ENCODE measurements at regions not wholly inside any gene's neighbourhood (a gene's known extent, or its start where the extent isn't known, plus 50 kb on each side); places are given as distances from the start of the nearest gene placed in this dataset.

DNA sequence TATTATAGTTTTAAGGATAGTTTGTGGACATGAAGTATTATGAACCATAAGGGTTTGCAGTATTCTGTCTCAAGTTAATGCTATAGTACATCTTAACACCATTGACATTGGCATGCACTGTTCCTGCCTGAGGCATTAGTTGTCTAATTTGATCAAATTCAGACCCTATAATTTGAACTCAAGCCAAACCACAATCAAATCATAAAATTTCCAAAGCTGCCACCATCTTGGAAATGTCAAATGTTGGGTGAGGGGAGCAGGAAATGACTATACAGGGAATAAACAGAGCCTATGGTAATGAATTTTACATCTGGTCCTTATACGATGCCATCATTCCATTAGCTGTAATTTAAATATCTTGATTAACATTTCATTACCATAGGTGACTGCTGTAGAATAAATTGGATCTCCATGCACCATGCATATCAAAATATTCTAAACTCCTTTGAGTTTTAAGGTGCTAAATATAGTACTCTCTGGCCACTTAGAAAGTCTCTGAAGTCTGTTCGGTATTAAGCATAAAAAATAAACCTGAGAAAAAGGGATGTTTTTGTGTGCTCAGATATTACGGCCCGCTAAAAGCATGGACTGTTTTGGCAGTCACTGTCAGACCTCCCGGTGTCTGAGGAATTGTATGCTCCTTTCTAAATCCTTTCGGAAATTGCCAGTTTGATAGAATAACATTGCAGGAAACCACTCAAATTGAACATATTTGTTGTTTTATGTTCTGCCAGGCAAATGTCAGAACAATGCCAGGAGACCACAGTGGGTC lies 257.7 kb downstream of the SPRY2 start:
- TF ChIP-seq, protein P1, sequence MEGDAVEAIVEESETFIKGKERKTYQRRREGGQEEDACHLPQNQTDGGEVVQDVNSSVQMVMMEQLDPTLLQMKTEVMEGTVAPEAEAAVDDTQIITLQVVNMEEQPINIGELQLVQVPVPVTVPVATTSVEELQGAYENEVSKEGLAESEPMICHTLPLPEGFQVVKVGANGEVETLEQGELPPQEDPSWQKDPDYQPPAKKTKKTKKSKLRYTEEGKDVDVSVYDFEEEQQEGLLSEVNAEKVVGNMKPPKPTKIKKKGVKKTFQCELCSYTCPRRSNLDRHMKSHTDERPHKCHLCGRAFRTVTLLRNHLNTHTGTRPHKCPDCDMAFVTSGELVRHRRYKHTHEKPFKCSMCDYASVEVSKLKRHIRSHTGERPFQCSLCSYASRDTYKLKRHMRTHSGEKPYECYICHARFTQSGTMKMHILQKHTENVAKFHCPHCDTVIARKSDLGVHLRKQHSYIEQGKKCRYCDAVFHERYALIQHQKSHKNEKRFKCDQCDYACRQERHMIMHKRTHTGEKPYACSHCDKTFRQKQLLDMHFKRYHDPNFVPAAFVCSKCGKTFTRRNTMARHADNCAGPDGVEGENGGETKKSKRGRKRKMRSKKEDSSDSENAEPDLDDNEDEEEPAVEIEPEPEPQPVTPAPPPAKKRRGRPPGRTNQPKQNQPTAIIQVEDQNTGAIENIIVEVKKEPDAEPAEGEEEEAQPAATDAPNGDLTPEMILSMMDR (IDR thresholded peaks at IDR 0.05; ENCODE audit: insufficient read depth, low read length, poor library complexity, severe bottlenecking) = no peak
- TF ChIP-seq EZH2phosphoT487 (conservative IDR thresholded peaks at IDR 0.05; ENCODE audit: low read length) = no peak
- H3K79me2 ChIP-seq (ENCODE audit: insufficient read depth, low read length) = no peaks in the 10 kb centered on the region
- no peaks in the 10 kb centered on the region for H3K27me3 ChIP-seq (ENCODE audit: low read length)
- H3K4me3 ChIP-seq (ENCODE audit: insufficient read depth, low read length, poor library complexity, severe bottlenecking) = no peak overlapping the region
- H3K9me2 ChIP-seq (replicated peaks; ENCODE audit: insufficient read depth, low read length) = no peaks in the 10 kb centered on the region
- H3K27ac ChIP-seq (ENCODE audit: low read depth, low read length) = no peak overlapping the region
- no peak overlapping the region for H3K9ac ChIP-seq (ENCODE audit: low read length)
- H3F3A ChIP-seq (ENCODE audit: insufficient read depth) = no peaks in the 10 kb centered on the region
- no peaks in the 10 kb centered on the region for H3K9me3 ChIP-seq (ENCODE audit: insufficient read depth, low read length)
- H2AFZ ChIP-seq (ENCODE audit: low read depth, low read length, severe bottlenecking) = no peak overlapping the region
- no peaks in the 10 kb centered on the region for H3K36me3 ChIP-seq (ENCODE audit: low read length)
- H3K4me2 ChIP-seq (ENCODE audit: low read depth, low read length, poor library complexity, severe bottlenecking) = no peak overlapping the region
- no peaks in the 10 kb centered on the region for H4K20me1 ChIP-seq (ENCODE audit: low read depth, low read length)

DNA sequence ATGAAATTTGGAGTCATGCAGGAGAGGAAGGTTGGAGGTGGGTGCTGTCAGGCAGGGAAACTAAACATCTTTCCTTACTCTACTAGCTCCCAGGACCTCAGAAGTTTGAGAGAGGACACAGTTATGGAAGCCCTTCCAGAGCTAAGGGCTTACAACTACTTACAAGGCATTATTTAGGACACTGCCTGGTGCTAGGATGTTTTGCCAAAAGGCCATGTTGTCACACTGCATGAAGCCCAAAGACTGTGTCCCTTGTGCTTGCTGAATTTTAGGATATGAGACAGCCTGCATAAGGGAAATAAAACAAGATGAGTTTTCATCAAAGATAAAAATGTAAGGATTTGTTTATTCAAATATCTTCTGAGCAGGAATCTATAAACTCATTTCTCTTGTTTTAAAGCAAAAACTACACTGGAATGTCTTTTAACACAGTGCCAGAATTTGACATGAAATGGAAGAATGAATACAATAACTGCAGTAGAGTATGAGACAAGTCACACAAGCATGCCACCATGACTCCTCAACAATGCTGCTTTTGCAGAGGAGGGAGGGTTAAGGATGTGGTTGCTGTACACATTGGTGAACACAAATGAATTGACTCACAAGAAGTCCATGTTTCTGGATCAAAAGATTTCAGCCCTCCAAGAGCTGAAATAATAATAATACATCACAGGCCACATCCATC lies 258.4 kb downstream of the SPRY2 start:
- no peaks in the 10 kb centered on the region for H3K79me2 ChIP-seq (ENCODE audit: insufficient read depth, low read length)
- TF ChIP-seq, protein P1 (IDR thresholded peaks at IDR 0.05; ENCODE audit: insufficient read depth, low read length, poor library complexity, severe bottlenecking) = no peak
- TF ChIP-seq EZH2phosphoT487 (conservative IDR thresholded peaks at IDR 0.05; ENCODE audit: low read length) = no peak
- H3F3A ChIP-seq (ENCODE audit: insufficient read depth) = no peaks in the 10 kb centered on the region
- no peak overlapping the region for H3K27ac ChIP-seq (ENCODE audit: low read depth, low read length)
- no peak overlapping the region for H2AFZ ChIP-seq (ENCODE audit: low read depth, low read length, severe bottlenecking)
- H3K36me3 ChIP-seq (ENCODE audit: low read length) = no peaks in the 10 kb centered on the region
- H3K9me2 ChIP-seq (replicated peaks; ENCODE audit: insufficient read depth, low read length) = no peaks in the 10 kb centered on the region
- no peaks in the 10 kb centered on the region for H3K9me3 ChIP-seq (ENCODE audit: insufficient read depth, low read length)
- no peaks in the 10 kb centered on the region for H4K20me1 ChIP-seq (ENCODE audit: low read depth, low read length)
- H3K27me3 ChIP-seq (ENCODE audit: low read length) = no peaks in the 10 kb centered on the region
- no peak overlapping the region for H3K9ac ChIP-seq (ENCODE audit: low read length)
- H3K4me3 ChIP-seq (ENCODE audit: insufficient read depth, low read length, poor library complexity, severe bottlenecking) = no peak overlapping the region
- no peak overlapping the region for H3K4me2 ChIP-seq (ENCODE audit: low read depth, low read length, poor library complexity, severe bottlenecking)

DNA sequence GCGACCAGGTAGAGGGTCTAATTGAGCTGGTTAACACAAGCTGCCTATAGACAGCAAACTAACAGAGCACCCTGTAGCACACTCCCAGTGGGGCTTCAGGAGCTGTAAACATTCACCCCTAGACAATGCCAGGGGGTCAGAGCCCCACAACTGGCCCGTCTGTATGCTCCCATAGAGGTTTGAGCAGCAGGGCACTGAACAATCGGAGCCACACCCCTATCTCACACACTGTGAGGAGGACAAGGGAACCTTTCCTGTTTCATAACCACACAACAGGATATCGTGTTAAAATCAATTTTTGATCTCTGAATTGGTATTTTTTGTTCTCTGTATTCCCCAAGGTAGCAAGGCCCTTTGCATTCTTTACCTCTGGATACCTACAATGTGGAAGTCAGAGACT lies 266.1 kb downstream of the SPRY2 start:
- Histone ChIP-seq H4K20me1 (ENCODE audit: low read depth, low read length) (no peaks in the 10 kb centered on the region), H3K27me3 (ENCODE audit: low read length) (no peaks in the 10 kb centered on the region), H3K36me3 (ENCODE audit: low read length) (no peaks in the 10 kb centered on the region), H3K79me2 (ENCODE audit: insufficient read depth, low read length) (no peaks in the 10 kb centered on the region), H3K27ac (ENCODE audit: low read depth, low read length) (no peak overlapping the region), H2AFZ (ENCODE audit: low read depth, low read length, severe bottlenecking) (no peak overlapping the region), H3K9me2 (replicated peaks; ENCODE audit: insufficient read depth, low read length) (no peaks in the 10 kb centered on the region), H3K9ac (ENCODE audit: low read length) (no peak overlapping the region), H3F3A (ENCODE audit: insufficient read depth) (no peaks in the 10 kb centered on the region), H3K9me3 (ENCODE audit: insufficient read depth, low read length) (no peaks in the 10 kb centered on the region), H3K4me2 (ENCODE audit: low read depth, low read length, poor library complexity, severe bottlenecking) (no peak overlapping the region), H3K4me3 (ENCODE audit: insufficient read depth, low read length, poor library complexity, severe bottlenecking) (no peak overlapping the region)
- TF ChIP-seq, protein P1 (IDR thresholded peaks at IDR 0.05; ENCODE audit: insufficient read depth, low read length, poor library complexity, severe bottlenecking) = no peak
- no peak for TF ChIP-seq EZH2phosphoT487 (conservative IDR thresholded peaks at IDR 0.05; ENCODE audit: low read length)

All from SU-DHL-6 (cell line).